Tibial nerve (tissue), 4 donors: ENCODE measurements at regions not wholly inside any gene's neighbourhood (a gene's known extent, or its start where the extent isn't known, plus 50 kb on each side); places are given as distances from the start of the nearest gene placed in this dataset.
"Not testable (repeated sequence)": the region's sequence is repeated elsewhere in the genome, so short reads cannot be mapped to it uniquely, and the experiment has no call there.

ENCODE experiments used
- DNase-seq, 2 donors: peaks; one replicate each; pipeline ENCODE4 v3.0.0-alpha.2; 2019; ENCODE audit warnings: low spot score in 2 of 2
- H3K27ac ChIP-seq, 4 donors: fragments of 200-600 bp; sonication (generic) in 3 of 4; one replicate each; pipeline ENCODE4 v1.5.1; 2017 to 2019; ENCODE audit warnings: mild to moderate bottlenecking in 1 of 4
- H3K27me3 ChIP-seq, 2 donors: fragments of 200-600 bp; sonication (generic) in 1 of 2; one replicate each; pipeline versions ENCODE4 v1.5.1 to v1.6.0; 2017 to 2019
- H3K36me3 ChIP-seq, 3 donors: fragments of 200-600 bp; sonication (generic); one replicate each; pipeline ENCODE4 v1.5.1; 2018 to 2019
- H3K4me1 ChIP-seq, 4 donors: fragments of 200-600 bp; sonication (generic) in 3 of 4; one replicate each; pipeline ENCODE4 v1.5.1; 2017 to 2019
- H3K4me3 ChIP-seq, 4 donors: fragments of 200-600 bp; sonication (generic) in 3 of 4; one replicate each; pipeline ENCODE4 v1.5.1; 2017 to 2019; ENCODE audit warnings: mild to moderate bottlenecking in 1 of 4, moderate library complexity in 1 of 4
- H3K9me3 ChIP-seq, 4 donors: fragments of 200-600 bp; sonication (generic) in 3 of 4; one replicate each; pipeline ENCODE4 v1.5.1; 2017 to 2019
- EP300 ChIP-seq, 2 donors: sonication (generic); formaldehyde crosslinking; IDR thresholded peaks; one replicate each; pipeline ENCODE4 v1.6.1; 2017; ENCODE audit warnings: antibody characterized with exemption in 2 of 2, mild to moderate bottlenecking in 1 of 2
- POLR2A ChIP-seq, 2 donors: fragments of 450-650 bp; IDR thresholded peaks; one replicate each; pipeline ENCODE4 v1.6.1; 2017; ENCODE audit warnings: antibody characterized with exemption in 2 of 2, mild to moderate bottlenecking in 2 of 2, moderate library complexity in 2 of 2
- WGBS, 2 donors: methylation state at CpG; one replicate each; pipeline ENCODE4 v1.1.5; 2018; 5-methylcytosine and 5-hydroxymethylcytosine counted together
- TF ChIP-seq, protein P1 (sequence below), 5 experiments: fragments of 200-600 bp in 3 of 5; fragments of 450-650 bp in 2 of 5; sonication (generic) in 3 of 5; IDR thresholded peaks; one replicate each; pipeline ENCODE4 v1.5.1; 2016 to 2019; ENCODE audit warnings: antibody characterized with exemption in 5 of 5, mild to moderate bottlenecking in 3 of 5, moderate library complexity in 2 of 5

DNA sequence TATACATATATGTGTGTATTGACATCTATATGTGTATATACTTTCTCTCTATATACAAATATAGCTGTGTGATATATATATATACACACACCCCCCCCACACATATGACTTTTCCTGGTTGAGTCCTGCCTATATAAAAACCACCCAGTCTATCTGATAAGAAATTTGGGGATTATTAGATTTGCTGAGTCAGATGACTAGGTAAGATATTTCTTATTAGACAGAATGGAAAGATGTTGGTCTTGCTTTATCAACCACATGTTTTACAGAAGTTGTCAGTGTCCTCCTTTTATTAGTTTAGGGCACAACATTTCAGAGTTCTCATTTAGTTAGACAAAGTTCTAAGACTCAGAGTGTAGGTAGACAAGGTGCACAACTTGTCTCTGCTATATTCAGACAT, 953.3 kb downstream of the METTL15 start:
- H3K27me3 ChIP-seq, result no peaks in the 10 kb centered on the region
- no peaks in the 10 kb centered on the region for H3K36me3 ChIP-seq
- no peak for TF ChIP-seq POLR2A (IDR thresholded peaks at IDR 0.05)
- TF ChIP-seq, protein P1, sequence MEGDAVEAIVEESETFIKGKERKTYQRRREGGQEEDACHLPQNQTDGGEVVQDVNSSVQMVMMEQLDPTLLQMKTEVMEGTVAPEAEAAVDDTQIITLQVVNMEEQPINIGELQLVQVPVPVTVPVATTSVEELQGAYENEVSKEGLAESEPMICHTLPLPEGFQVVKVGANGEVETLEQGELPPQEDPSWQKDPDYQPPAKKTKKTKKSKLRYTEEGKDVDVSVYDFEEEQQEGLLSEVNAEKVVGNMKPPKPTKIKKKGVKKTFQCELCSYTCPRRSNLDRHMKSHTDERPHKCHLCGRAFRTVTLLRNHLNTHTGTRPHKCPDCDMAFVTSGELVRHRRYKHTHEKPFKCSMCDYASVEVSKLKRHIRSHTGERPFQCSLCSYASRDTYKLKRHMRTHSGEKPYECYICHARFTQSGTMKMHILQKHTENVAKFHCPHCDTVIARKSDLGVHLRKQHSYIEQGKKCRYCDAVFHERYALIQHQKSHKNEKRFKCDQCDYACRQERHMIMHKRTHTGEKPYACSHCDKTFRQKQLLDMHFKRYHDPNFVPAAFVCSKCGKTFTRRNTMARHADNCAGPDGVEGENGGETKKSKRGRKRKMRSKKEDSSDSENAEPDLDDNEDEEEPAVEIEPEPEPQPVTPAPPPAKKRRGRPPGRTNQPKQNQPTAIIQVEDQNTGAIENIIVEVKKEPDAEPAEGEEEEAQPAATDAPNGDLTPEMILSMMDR (IDR thresholded peaks at IDR 0.05), result no peak

GRCh38 chr11:29056487-29056886, 948.3 kb downstream of the METTL15 start:
- not testable (repeated sequence) for H3K27me3 ChIP-seq, H3K4me1 ChIP-seq, DNase-seq, H3K4me3 ChIP-seq, H3K27ac ChIP-seq, H3K36me3 ChIP-seq
- WGBS, 2 donors, result 57 to 60% methylated on average over 2 of the region's 2 CpGs
- H3K9me3 ChIP-seq, result peaks cover 0 to 10% (median 0%) of the 10 kb centered on the region in 4 donors

More for the DNA sequence above, 953.3 kb downstream of the METTL15 start:
- no peak overlapping the region for H3K27ac ChIP-seq
- no peak for DNase-seq
- no peaks in the 10 kb centered on the region for H3K4me1 ChIP-seq
- H3K9me3 ChIP-seq, result peaks cover 0 to 6% (median 0%) of the 10 kb centered on the region in 4 donors
- H3K4me3 ChIP-seq, result no peak overlapping the region

- TF ChIP-seq POLR2A (IDR thresholded peaks at IDR 0.05) (no peak), EP300 (IDR thresholded peaks at IDR 0.05) (no peak)
- TF ChIP-seq, protein P1 (IDR thresholded peaks at IDR 0.05), result no peak
- no peaks in the 10 kb centered on the region for H3K4me1 ChIP-seq
- no peak for DNase-seq
- WGBS, 2 donors, result 91 to 94% methylated on average over 1 of the region's 1 CpG
- no peak overlapping the region for H3K27ac ChIP-seq
- peaks cover 0 to 15% (median 0%) of the 10 kb centered on the region in 4 donors for H3K9me3 ChIP-seq
- no peaks in the 10 kb centered on the region for H3K36me3 ChIP-seq
- H3K27me3 ChIP-seq, result no peaks in the 10 kb centered on the region
- no peak overlapping the region for H3K4me3 ChIP-seq
These were observed 943.7 kb downstream of the METTL15 start for GRCh38 chr11:29051935-29052334.

GRCh38 chr11:29050962-29051361, 942.8 kb downstream of the METTL15 start:
- H3K4me3 ChIP-seq, H3K4me1 ChIP-seq, H3K36me3 ChIP-seq, DNase-seq, H3K9me3 ChIP-seq, H3K27me3 ChIP-seq, H3K27ac ChIP-seq: not testable (repeated sequence)
- WGBS, 2 donors, result 88 to 89% methylated on average over 11 of the region's 11 CpGs

DNA sequence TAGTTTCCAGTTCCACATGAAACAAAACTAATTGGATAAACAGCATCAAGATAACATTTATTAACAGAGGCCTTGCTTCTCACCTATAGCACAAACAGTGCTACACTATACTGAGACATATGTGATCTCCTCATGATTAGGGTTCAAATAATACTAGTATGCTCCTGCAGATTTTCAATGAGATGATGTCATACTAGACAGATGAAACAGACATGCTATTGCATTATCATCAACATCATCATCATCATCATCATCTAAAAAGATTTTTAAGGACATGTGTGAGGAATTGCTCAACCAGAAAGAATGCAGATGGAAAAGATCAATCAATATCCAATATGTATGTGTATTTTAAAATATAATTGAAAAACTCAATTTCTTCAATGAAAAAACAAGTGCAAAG, 932.3 kb downstream of the METTL15 start:
- TF ChIP-seq POLR2A (IDR thresholded peaks at IDR 0.05) (no peak), EP300 (IDR thresholded peaks at IDR 0.05) (no peak)
- TF ChIP-seq, protein P1 (IDR thresholded peaks at IDR 0.05), result no peak
- no peaks in the 10 kb centered on the region for H3K9me3 ChIP-seq
- DNase-seq, result no peak

DNA sequence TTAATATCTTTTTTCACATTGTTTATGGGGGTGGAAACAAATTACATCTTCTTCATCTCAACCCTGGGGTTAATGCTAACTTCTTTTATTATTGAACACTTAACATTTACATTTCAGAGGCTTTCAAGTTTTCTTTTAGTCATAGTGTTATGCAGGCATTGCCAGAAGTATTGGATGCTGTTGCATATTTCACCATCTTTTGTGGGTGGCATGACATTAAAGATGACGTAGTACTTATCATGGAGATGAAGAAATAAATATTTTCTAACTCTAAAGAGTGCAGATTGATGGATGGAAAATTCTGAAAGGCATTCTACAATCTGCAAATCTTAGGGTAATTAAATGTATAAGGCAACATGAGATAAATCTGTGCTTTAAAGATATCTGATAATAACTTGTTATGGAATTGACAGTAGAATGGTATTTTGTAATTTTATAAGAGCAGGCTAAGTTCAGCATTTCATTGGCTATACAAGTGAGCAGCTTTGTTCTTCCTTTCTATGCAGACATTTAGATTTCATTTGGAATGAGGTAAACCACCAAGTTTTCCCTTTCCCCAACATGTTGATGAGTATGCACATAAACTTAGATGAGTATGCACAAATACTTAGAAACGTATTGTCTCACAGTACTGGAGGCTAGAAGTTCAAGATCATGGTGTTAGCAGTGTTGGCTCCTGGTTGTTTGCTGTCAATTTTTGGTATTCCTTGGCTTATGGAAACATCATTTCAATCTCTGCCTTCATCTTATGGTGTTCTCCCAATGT, 924.4 kb downstream of the METTL15 start:
- H3K9me3 ChIP-seq, result peaks cover 0 to 14% (median 4%) of the 10 kb centered on the region in 4 donors
- TF ChIP-seq POLR2A (IDR thresholded peaks at IDR 0.05), result no peak
- TF ChIP-seq, protein P1 (IDR thresholded peaks at IDR 0.05), result no peak
- H3K27me3 ChIP-seq, result no peaks in the 10 kb centered on the region
- no peak overlapping the region for H3K4me3 ChIP-seq
- WGBS, 2 donors, result 0 to 41% methylated on average over 2 of the region's 2 CpGs
- no peaks in the 10 kb centered on the region for H3K36me3 ChIP-seq
- no peak overlapping the region for H3K27ac ChIP-seq
- no peak for DNase-seq
- no peaks in the 10 kb centered on the region for H3K4me1 ChIP-seq

More for the DNA sequence above, 932.3 kb downstream of the METTL15 start:
- Histone ChIP-seq H3K36me3 (no peaks in the 10 kb centered on the region), H3K4me1 (no peaks in the 10 kb centered on the region), H3K4me3 (no peak overlapping the region), H3K27ac (no peak overlapping the region), H3K27me3 (no peaks in the 10 kb centered on the region)
